IMR-90 (cell line): ENCODE measurements at regions not wholly inside any gene's neighbourhood (a gene's known extent, or its start where the extent isn't known, plus 50 kb on each side); places are given as distances from the start of the nearest gene placed in this dataset.

ENCODE experiments used
- ATAC-seq: fragments of 200-7000 bp; cut with Tn5 transposase; 2 replicates; pipeline ENCODE4 v1.9.1; 2020; ENCODE audit warnings: low read depth, mild to moderate bottlenecking, moderate library complexity
- BruUV-seq: library from RNA; stranded (reverse); fragments of 400-500 nt; replicated peaks from 2 replicates; lab custom pipeline; 2021; lab: Mats Ljungman, UMichigan
- CTCF ChIA-PET: fragments of 300-600 bp; formaldehyde crosslinking; extraction: SDS; loops from one replicate; lab custom pipeline; 2021; ENCODE audit warnings: antibody characterized with exemption; lab: Yijun Ruan, JAX
- POLR2A ChIA-PET: fragments of 300-600 bp; sonication (Branson Sonifier 250); formaldehyde crosslinking; loops from one replicate; lab custom pipeline; 2022; ENCODE audit warnings: antibody characterized with exemption; ENCODE audit not compliant: unreplicated experiment; lab: Charles Lee
- DNase-seq: peaks from one replicate; pipeline ENCODE4 v3.0.0; 2013
- H2AFZ ChIP-seq: replicated peaks from 2 replicates; pipeline ENCODE3; 2013; ENCODE audit warnings: low read length, mild to moderate bottlenecking; ENCODE audit not compliant: poor library complexity
- H2AK5ac ChIP-seq: 2 replicates; pipeline ENCODE4 v1.6.1; 2013; ENCODE audit warnings: low read depth, low read length, inconsistent platforms
- H2AK9ac ChIP-seq: replicated peaks from 2 replicates; pipeline ENCODE3; 2013; ENCODE audit warnings: mild to moderate bottlenecking, low read depth, low read length, moderate library complexity; ENCODE audit not compliant: poor library complexity
- H2BK120ac ChIP-seq: 2 replicates; pipeline ENCODE4 v1.6.1; 2013; ENCODE audit warnings: low read depth, low read length, inconsistent platforms
- H2BK15ac ChIP-seq: 3 replicates; pipeline ENCODE4 v1.6.1; 2013; ENCODE audit warnings: low read depth, low read length, inconsistent platforms
- H2BK20ac ChIP-seq: 2 replicates; pipeline ENCODE4 v1.6.1; 2013; ENCODE audit warnings: low read depth, mild to moderate bottlenecking, inconsistent platforms, low read length, moderate library complexity
- H2BK5ac ChIP-seq: 2 replicates; pipeline ENCODE4 v1.6.1; 2013; ENCODE audit warnings: mild to moderate bottlenecking, low read depth, low read length, inconsistent platforms; ENCODE audit not compliant: poor library complexity, severe bottlenecking
- H3K14ac ChIP-seq: replicated peaks from 2 replicates; pipeline ENCODE4 v1.6.1; 2013; ENCODE audit warnings: low read depth, low read length, inconsistent platforms
- H3K18ac ChIP-seq: 2 replicates; pipeline ENCODE4 v1.6.1; 2013; ENCODE audit warnings: low read depth, low read length, control low read depth
- H3K23ac ChIP-seq: 2 replicates; pipeline ENCODE4 v1.6.1; 2013; ENCODE audit warnings: low read depth, low read length, inconsistent platforms
- H3K27ac ChIP-seq: 2 replicates; pipeline ENCODE4 v1.5.1; 2013; ENCODE audit warnings: mild to moderate bottlenecking, control low read depth, low read length; ENCODE audit not compliant: insufficient read depth
- H3K27me3 ChIP-seq: 2 replicates; pipeline ENCODE4 v1.6.1; 2013; ENCODE audit warnings: low read length; ENCODE audit not compliant: control insufficient read depth, insufficient read depth
- H3K36me3 ChIP-seq: 2 replicates; pipeline ENCODE4 v1.6.1; 2013; ENCODE audit warnings: low read length, mixed read lengths; ENCODE audit not compliant: control insufficient read depth, insufficient read depth
- H3K4ac ChIP-seq: 2 replicates; pipeline ENCODE4 v1.6.1; 2013; ENCODE audit warnings: low read depth, low read length, inconsistent platforms
- H3K4me1 ChIP-seq: 2 replicates; pipeline ENCODE4 v1.6.1; 2013; ENCODE audit warnings: low read length, mixed read lengths; ENCODE audit not compliant: control insufficient read depth, insufficient read depth
- H3K4me2 ChIP-seq: 2 replicates; pipeline ENCODE4 v1.6.1; 2013; ENCODE audit warnings: low read depth, mild to moderate bottlenecking, control low read depth, low read length, moderate library complexity
- H3K4me3 ChIP-seq: 2 replicates; pipeline ENCODE4 v1.5.1; 2013; ENCODE audit warnings: low read depth, mild to moderate bottlenecking, control low read depth, low read length, moderate library complexity; ENCODE audit not compliant: insufficient read depth
- H3K56ac ChIP-seq: 2 replicates; pipeline ENCODE4 v1.6.1; 2013; ENCODE audit warnings: low read length, inconsistent platforms; ENCODE audit not compliant: insufficient read depth; ENCODE audit errors: extremely low read depth
- H3K79me1 ChIP-seq, 2 experiments: 2 replicates each; pipeline ENCODE4 v1.6.1; 2013; ENCODE audit warnings: low read length in 2 of 2, inconsistent platforms in 1 of 2, low read depth in 1 of 2
- H3K9ac ChIP-seq: 2 replicates; pipeline ENCODE4 v1.6.1; 2013; ENCODE audit warnings: low read depth, low read length, control low read depth
- H3K9me1 ChIP-seq: 2 replicates; pipeline ENCODE4 v1.6.1; 2013; ENCODE audit warnings: low read length, inconsistent platforms; ENCODE audit not compliant: insufficient read depth
- H3K9me3 ChIP-seq: 2 replicates; pipeline ENCODE4 v1.6.1; 2013; ENCODE audit warnings: low read length; ENCODE audit not compliant: control insufficient read depth, insufficient read depth
- H4K20me1 ChIP-seq: 2 replicates; pipeline ENCODE4 v1.6.1; 2013; ENCODE audit warnings: low read length, inconsistent platforms; ENCODE audit not compliant: insufficient read depth
- H4K5ac ChIP-seq: 2 replicates; pipeline ENCODE4 v1.6.1; 2013; ENCODE audit warnings: mild to moderate bottlenecking, low read depth, low read length, control low read depth
- H4K8ac ChIP-seq, 2 experiments: 2 replicates each; pipeline ENCODE4 v1.6.1; 2013; ENCODE audit warnings: low read depth in 2 of 2, low read length in 2 of 2, control low read depth in 1 of 2, inconsistent platforms in 1 of 2
- H4K91ac ChIP-seq: 2 replicates; pipeline ENCODE4 v1.6.1; 2013; ENCODE audit warnings: low read depth, low read length, inconsistent platforms; ENCODE audit not compliant: insufficient read depth
- BHLHE40 ChIP-seq: fragments of 150-350 bp; IDR thresholded peaks from 2 replicates; pipeline ENCODE4 v1.6.1; 2016; ENCODE audit warnings: mild to moderate bottlenecking, low read depth, low read length
- CEBPB ChIP-seq: IDR thresholded peaks from 2 replicates; pipeline ENCODE4 v1.6.1; 2012; ENCODE audit warnings: low read depth, low read length, improper control_type of control experiment
- FOS ChIP-seq: fragments of 150-350 bp; IDR thresholded peaks from 2 replicates; pipeline ENCODE4 v1.6.1; 2016; ENCODE audit warnings: low read depth, low read length
- MAZ ChIP-seq: IDR thresholded peaks from 2 replicates; pipeline ENCODE4 v1.6.1; 2012; ENCODE audit warnings: low read depth, mild to moderate bottlenecking, low read length, improper control_type of control experiment, moderate library complexity, borderline replicate concordance
- MXI1 ChIP-seq: IDR thresholded peaks from 2 replicates; pipeline ENCODE4 v1.6.1; 2012; ENCODE audit warnings: low read depth, mild to moderate bottlenecking, low read length, moderate library complexity, borderline replicate concordance
- POLR2A ChIP-seq: IDR thresholded peaks from 2 replicates; pipeline ENCODE4 v1.6.1; 2012; ENCODE audit warnings: mild to moderate bottlenecking, low read depth, low read length
- RFX5 ChIP-seq: IDR thresholded peaks from 2 replicates; pipeline ENCODE4 v1.8.0; 2012; ENCODE audit warnings: low read depth, mild to moderate bottlenecking, low read length, moderate library complexity
- WGBS, 2 experiments: methylation state at CpG; one replicate each; pipeline versions ENCODE4 v1.1.5 to v1.1.7; 2013; ENCODE audit warnings: missing lambda C conversion rate in 2 of 2; ENCODE audit not compliant: insufficient read length in 1 of 2; ENCODE audit errors: extremely low coverage in 2 of 2; 5-methylcytosine and 5-hydroxymethylcytosine counted together
- dilution Hi-C: fragments of 300-500 bp; cut with HindIII; formaldehyde crosslinking; loops from one replicate; pipeline ENCODE4 v1.14.3; 2018; ENCODE audit warnings: low sequenced_read_pairs; ENCODE audit not compliant: unreplicated experiment
- in situ Hi-C: fragments of 300-500 bp; cut with MboI; formaldehyde crosslinking; loops from 3 replicates; pipeline ENCODE4 v1.14.3; 2019; ENCODE audit warnings: low sequenced_read_pairs, inconsistent platforms, mixed read lengths
- intact Hi-C: fragments of 100-400 bp; cut with micrococcal nuclease; formaldehyde crosslinking; loops from 2 replicates; pipeline ENCODE4 v1.10.0; 2022
- TF ChIP-seq, protein P1 (sequence below): fragments of 150-350 bp; IDR thresholded peaks from 2 replicates; pipeline ENCODE4 v1.6.1; 2017; ENCODE audit warnings: mild to moderate bottlenecking, antibody characterized with exemption, low read length, low read depth

DNA sequence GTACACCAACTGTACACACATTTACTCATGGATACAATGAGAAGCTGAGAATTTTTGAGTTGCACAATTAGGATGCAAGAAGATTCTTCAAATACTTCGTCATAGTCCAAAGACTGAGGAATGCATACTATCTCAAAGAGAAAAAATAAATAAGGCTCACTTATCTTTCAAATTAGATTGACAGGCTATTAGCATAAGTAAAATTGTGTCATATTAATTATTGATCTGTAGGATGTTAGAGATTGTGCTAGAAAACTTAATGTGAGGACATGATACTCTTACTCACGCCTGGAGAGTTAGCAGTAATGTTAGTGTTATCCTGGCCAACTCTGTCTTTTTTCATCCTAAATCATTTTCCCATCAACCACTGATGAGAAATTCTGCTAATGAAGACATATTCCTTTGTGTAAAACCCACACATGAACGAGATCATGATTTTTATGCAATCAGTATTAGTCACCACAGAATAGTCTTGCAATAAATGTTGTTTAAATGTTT, 659.0 kb downstream of the LTN1 start:
- Histone ChIP-seq H2AFZ (no peak overlapping the region), H3K56ac (peak overlapping the region; percentile 63)

More for the DNA sequence above, 659.0 kb downstream of the LTN1 start:
- Histone ChIP-seq H4K5ac (peak overlapping the region; percentile 82; the same call in 1 of the 2 replicates), H2BK20ac (peak overlapping the region; percentile 89; the same call in 1 of the 2 replicates), H3K79me1 (no peaks in the 10 kb centered on the region), H3K4ac (peak overlapping the region; percentile 57; the same call in 1 of the 2 replicates), H4K20me1 (no peaks in the 10 kb centered on the region), H2AK5ac (no peak overlapping the region), H3K36me3 (no peaks in the 10 kb centered on the region), H2BK120ac (peak overlapping the region; percentile 85), H3K23ac (peak overlapping the region; percentile 78; the same call in 1 of the 2 replicates), H3K4me3 (no peak overlapping the region), H2BK5ac (peak overlapping the region; percentile 96), H4K8ac (peak overlapping the region; percentile 79 to 88; a peak in 3 of 4 replicates), H3K18ac (peak overlapping the region; percentile 95), H3K9me3 (peaks cover 3% of the 10 kb centered on the region), H4K91ac (peak overlapping the region; percentile 61; the same call in 1 of the 2 replicates), H3K9me1 (peaks cover 10% of the 10 kb centered on the region), H3K4me2 (peak overlapping the region; percentile 44; the same call in 1 of the 2 replicates), H2BK15ac (peak overlapping the region; percentile 27; the same call in 2 of the 3 replicates), H3K27ac (peak overlapping the region; percentile 81; the same call in 1 of the 2 replicates), H2AK9ac (no peak overlapping the region), H3K14ac (no peak overlapping the region), H3K9ac (no peak overlapping the region), H3K4me1 (peaks cover 9% of the 10 kb centered on the region), H3K27me3 (no peaks in the 10 kb centered on the region)
- BruUV-seq, result no TSS peak
- ATAC-seq, result peak; percentile 70
- CTCF ChIA-PET, result interaction anchor here (1.1 kb wide), 1 partner anchor 411 kb away, joined by 3 read pairs; no protein-coding TSS in a partner anchor
- dilution Hi-C loops, result no loop called here
- DNase-seq, result peak; percentile 75
- intact Hi-C loops, result loop anchor here (5.0 kb wide), 1 partner anchor 206 kb away; no protein-coding TSS in a partner anchor
- TF ChIP-seq, protein P1, sequence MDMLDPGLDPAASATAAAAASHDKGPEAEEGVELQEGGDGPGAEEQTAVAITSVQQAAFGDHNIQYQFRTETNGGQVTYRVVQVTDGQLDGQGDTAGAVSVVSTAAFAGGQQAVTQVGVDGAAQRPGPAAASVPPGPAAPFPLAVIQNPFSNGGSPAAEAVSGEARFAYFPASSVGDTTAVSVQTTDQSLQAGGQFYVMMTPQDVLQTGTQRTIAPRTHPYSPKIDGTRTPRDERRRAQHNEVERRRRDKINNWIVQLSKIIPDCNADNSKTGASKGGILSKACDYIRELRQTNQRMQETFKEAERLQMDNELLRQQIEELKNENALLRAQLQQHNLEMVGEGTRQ, result no peak
- TF ChIP-seq BHLHE40 (peak; percentile 29; the same call in 1 of the 2 replicates), RFX5 (no peak), POLR2A (no peak), MAZ (no peak), MXI1 (no peak), FOS (peak; percentile 40; the same call in 1 of the 2 replicates), CEBPB (peak; percentile 93)
- POLR2A ChIA-PET, result no interaction called here
- in situ Hi-C loops, result loop anchor here (10.0 to 25.0 kb wide), 4 partner anchors 279 to 771 kb away; no protein-coding TSS in a partner anchor
- no CpG with 5 or more reads among the region's 3 CpGs for WGBS, 2 experiments
